A549 (cell line): ENCODE measurements at regions not wholly inside any gene's neighbourhood (a gene's known extent, or its start where the extent isn't known, plus 50 kb on each side); places are given as distances from the start of the nearest gene placed in this dataset.

ENCODE experiments used
- ATAC-seq, 2 experiments: fragments of 200-7000 bp in 1 of 2; fragments of >200 bp in 1 of 2; cut with Nextera tagmentation in 1 of 2; cut with Tn5 transposase in 1 of 2; 3 replicates each; pipeline versions ENCODE4 v1.8.0 to v1.9.1; 2018 to 2020; ENCODE audit warnings: mild to moderate bottlenecking in 1 of 2, moderate library complexity in 1 of 2
- CTCF ChIA-PET: fragments of 300-600 bp; sonication (Branson Sonifier 250); formaldehyde crosslinking; extraction: SDS; loops from one replicate; lab custom pipeline; 2021; ENCODE audit warnings: antibody characterized with exemption, inconsistent platforms; lab: Yijun Ruan, JAX
- POLR2A ChIA-PET: fragments of 350-600 bp; formaldehyde crosslinking; extraction: SDS; loops from one replicate; lab custom pipeline; 2021; ENCODE audit warnings: antibody characterized with exemption, inconsistent platforms; lab: Yijun Ruan, JAX
- DNase-seq, 2 experiments: peaks; one replicate each; pipeline versions ENCODE4 v3.0.0 to v3.0.0-alpha.2; 2011 to 2016; ENCODE audit warnings: low read depth in 1 of 2, low spot score in 1 of 2
- FAIRE-seq: peaks from 2 replicates; lab custom pipeline; 2011; peaks lifted over from hg19 to GRCh38; lab: Jason Lieb, UNC
- H3K27ac ChIP-seq, 2 experiments: fragments of >200 bp; sonication (Bioruptor Twin); formaldehyde crosslinking; 3 replicates each; pipeline ENCODE4 v1.5.1; 2016 to 2017
- H3K4me1 ChIP-seq: fragments of >200 bp; sonication (Bioruptor Twin); formaldehyde crosslinking; 3 replicates; pipeline ENCODE4 v1.6.1; 2016
- H3K4me2 ChIP-seq: fragments of >200 bp; sonication (Bioruptor Twin); formaldehyde crosslinking; 3 replicates; pipeline ENCODE4 v1.6.1; 2016
- H3K4me3 ChIP-seq: fragments of >200 bp; sonication (Bioruptor Twin); formaldehyde crosslinking; 3 replicates; pipeline ENCODE4 v1.5.1; 2016
- H3K9me3 ChIP-seq: fragments of >200 bp; sonication (Bioruptor Twin); formaldehyde crosslinking; 3 replicates; pipeline ENCODE4 v1.6.1; 2016
- ATOH8 ChIP-seq: fragments of 250-450 bp; sonication (Bioruptor Pico); IDR thresholded peaks from 2 replicates; pipeline ENCODE4 v1.5.0; 2020; ENCODE audit warnings: low read depth, mild to moderate bottlenecking, moderate library complexity
- BHLHE40 ChIP-seq: IDR thresholded peaks from 2 replicates; pipeline ENCODE4 v1.6.1; 2012; ENCODE audit warnings: low read depth, low read length, inconsistent platforms
- CBX8 ChIP-seq: fragments of 200-600 bp; sonication (generic); IDR thresholded peaks from 2 replicates; pipeline ENCODE4 v1.6.1; 2016
- CEBPB ChIP-seq, 2 experiments: fragments of >200 bp in 1 of 2; sonication (Bioruptor Twin) in 1 of 2; formaldehyde crosslinking in 1 of 2; IDR thresholded peaks; 2 replicates each; pipeline ENCODE4 v1.6.1; 2012 to 2016
- EHMT2 ChIP-seq: fragments of 200-600 bp; sonication (generic); IDR thresholded peaks from 2 replicates; pipeline ENCODE4 v1.6.1; 2016; ENCODE audit warnings: antibody characterized with exemption, low read depth, mild to moderate bottlenecking, moderate library complexity
- FOSB ChIP-seq: fragments of 250-450 bp; sonication (Bioruptor Pico); IDR thresholded peaks from 2 replicates; pipeline ENCODE4 v1.5.0; 2020; ENCODE audit warnings: mild to moderate bottlenecking, moderate library complexity
- FOSL2 ChIP-seq, 2 experiments: fragments of 450-650 bp in 1 of 2; fragments of >200 bp in 1 of 2; sonication (Bioruptor Twin) in 1 of 2; formaldehyde crosslinking; IDR thresholded peaks; 2 replicates each; pipeline versions ENCODE4 v1.5.0 to v1.6.1; 2016 to 2020; ENCODE audit warnings: mild to moderate bottlenecking in 1 of 2, moderate library complexity in 1 of 2
- GATA3 ChIP-seq: IDR thresholded peaks from 2 replicates; pipeline ENCODE4 v1.6.1; 2012; ENCODE audit warnings: borderline replicate concordance
- HDAC2 ChIP-seq: fragments of 200-600 bp; sonication (generic); IDR thresholded peaks from 2 replicates; pipeline ENCODE4 v1.6.1; 2016
- HMGXB4 ChIP-seq: fragments of 250-450 bp; sonication (Bioruptor Pico); IDR thresholded peaks from 2 replicates; pipeline ENCODE4 v1.5.0; 2021; ENCODE audit warnings: mild to moderate bottlenecking, moderate library complexity, borderline replicate concordance
- HOXA7 ChIP-seq: fragments of 250-450 bp; sonication (Bioruptor Pico); IDR thresholded peaks from 2 replicates; pipeline ENCODE4 v1.5.0; 2020; ENCODE audit warnings: mild to moderate bottlenecking, moderate library complexity
- HOXB13 ChIP-seq: fragments of 250-450 bp; sonication (Bioruptor Pico); IDR thresholded peaks from 2 replicates; pipeline ENCODE4 v1.5.0; 2020; ENCODE audit warnings: low read depth, mild to moderate bottlenecking, moderate library complexity
- HOXB5 ChIP-seq: fragments of 250-450 bp; sonication (Bioruptor Pico); IDR thresholded peaks from 2 replicates; pipeline ENCODE4 v1.5.0; 2020; ENCODE audit warnings: mild to moderate bottlenecking, moderate library complexity
- JUNB ChIP-seq: fragments of >200 bp; sonication (Bioruptor Twin); formaldehyde crosslinking; IDR thresholded peaks from 2 replicates; pipeline ENCODE4 v1.6.1; 2016
- MAZ ChIP-seq: fragments of 150-350 bp; IDR thresholded peaks from 2 replicates; pipeline ENCODE4 v1.6.1; 2014; ENCODE audit warnings: antibody characterized with exemption, low read depth, low read length, borderline replicate concordance
- MYC ChIP-seq: IDR thresholded peaks from 2 replicates; pipeline ENCODE4 v1.6.1; 2012; ENCODE audit warnings: mild to moderate bottlenecking, inconsistent platforms, low read length, improper control_type of control experiment, borderline replicate concordance
- NFE2L2 ChIP-seq: fragments of 150-350 bp; conservative IDR thresholded peaks from 2 replicates; pipeline ENCODE4 v1.6.1; 2014; ENCODE audit warnings: low read length
- PHF8 ChIP-seq: fragments of 200-600 bp; sonication (generic); IDR thresholded peaks from 2 replicates; pipeline ENCODE4 v1.6.1; 2016; ENCODE audit warnings: low read depth, mild to moderate bottlenecking, antibody characterized with exemption, moderate library complexity, borderline replicate concordance
- POLR2A ChIP-seq: IDR thresholded peaks from 2 replicates; pipeline ENCODE4 v1.6.1; 2012; ENCODE audit warnings: mild to moderate bottlenecking, low read length
- POLR2AphosphoS2 ChIP-seq: conservative IDR thresholded peaks from 2 replicates; pipeline ENCODE4 v1.6.1; 2012; ENCODE audit warnings: low read length, improper control_type of control experiment, inconsistent platforms
- RARB ChIP-seq: fragments of 250-450 bp; sonication (Bioruptor Pico); IDR thresholded peaks from 2 replicates; pipeline ENCODE4 v1.8.0; 2021; ENCODE audit warnings: mild to moderate bottlenecking, moderate library complexity
- RCOR1 ChIP-seq: fragments of 150-350 bp; IDR thresholded peaks from 2 replicates; pipeline ENCODE4 v1.6.1; 2014; ENCODE audit warnings: antibody characterized with exemption, low read length, low read depth
- RNF2 ChIP-seq: fragments of 200-600 bp; sonication (generic); IDR thresholded peaks from 2 replicates; pipeline ENCODE4 v1.6.1; 2016; ENCODE audit warnings: low read depth, mild to moderate bottlenecking, antibody characterized with exemption, moderate library complexity, borderline replicate concordance
- TFCP2L1 ChIP-seq: fragments of 250-450 bp; sonication (Bioruptor Pico); IDR thresholded peaks from 2 replicates; pipeline ENCODE4 v1.5.0; 2021; ENCODE audit warnings: mild to moderate bottlenecking
- TP53 ChIP-seq: fragments of 250-450 bp; sonication (Bioruptor Pico); IDR thresholded peaks from 2 replicates; pipeline ENCODE4 v1.5.0; 2021; ENCODE audit warnings: mild to moderate bottlenecking, moderate library complexity
- WGBS: methylation state at CpG from one replicate; pipeline ENCODE4 v1.1.6; 2017; ENCODE audit errors: missing lambda C conversion rate; 5-methylcytosine and 5-hydroxymethylcytosine counted together
- TF ChIP-seq, protein P1 (sequence below): fragments of >200 bp; sonication (Bioruptor Twin); formaldehyde crosslinking; IDR thresholded peaks from 2 replicates; pipeline ENCODE4 v1.6.1; 2016
- TF ChIP-seq, protein P2 (sequence below): fragments of >200 bp; sonication (Bioruptor Twin); formaldehyde crosslinking; IDR thresholded peaks from 3 replicates; pipeline ENCODE4 v1.5.1; 2016
- TF ChIP-seq, protein P3 (sequence below): IDR thresholded peaks from 2 replicates; pipeline ENCODE4 v1.6.1; 2012

DNA sequence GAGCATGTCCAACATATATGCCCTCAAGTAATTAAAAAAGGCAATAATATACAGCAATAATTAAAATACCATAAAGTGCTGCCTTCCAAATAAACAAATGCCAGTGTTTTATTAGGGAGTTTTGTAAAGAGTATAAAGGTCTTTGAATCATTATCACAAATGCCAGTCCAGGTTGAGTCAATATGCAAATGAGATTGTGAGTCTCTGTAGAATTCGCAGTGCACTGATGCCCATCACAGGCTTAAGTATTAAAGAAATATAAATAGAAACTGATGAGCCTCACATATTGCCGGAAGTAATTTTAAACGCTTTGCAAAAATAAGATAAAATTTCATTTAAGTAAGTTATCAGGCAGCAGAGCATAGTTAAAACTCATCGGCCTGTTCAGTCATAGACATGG, 205.0 kb upstream of the TECRL start:
- no peak overlapping the region for H3K27ac ChIP-seq
- POLR2A ChIA-PET = no interaction called here
- H3K9me3 ChIP-seq = no peaks in the 10 kb centered on the region
- DNase-seq (no peak), FAIRE-seq (no peak), ATAC-seq (no peak)
- CTCF ChIA-PET = no interaction called here
- no peak overlapping the region for H3K4me2 ChIP-seq
- no peak overlapping the region for H3K4me3 ChIP-seq
- TF ChIP-seq RCOR1 = no peak
- no peak for TF ChIP-seq RNF2
- no peak for TF ChIP-seq MYC
- no peak for TF ChIP-seq ATOH8 (CRISPR knock-in tag)
- TF ChIP-seq TFCP2L1 (CRISPR knock-in tag) = no peak
- no peak for TF ChIP-seq GATA3
- TF ChIP-seq HMGXB4 = no peak
- TF ChIP-seq CBX8 = no peak
- TF ChIP-seq FOSL2 (IDR thresholded peaks at IDR 0.05) = no peak
- no peak for TF ChIP-seq FOSL2 (CRISPR knock-in tag; IDR thresholded peaks at IDR 0.05)
- no peak for TF ChIP-seq HDAC2
- TF ChIP-seq, protein P1, sequence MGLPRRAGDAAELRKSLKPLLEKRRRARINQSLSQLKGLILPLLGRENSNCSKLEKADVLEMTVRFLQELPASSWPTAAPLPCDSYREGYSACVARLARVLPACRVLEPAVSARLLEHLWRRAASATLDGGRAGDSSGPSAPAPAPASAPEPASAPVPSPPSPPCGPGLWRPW = no peak
- TF ChIP-seq RARB (CRISPR knock-in tag) = no peak
- TF ChIP-seq, protein P2, sequence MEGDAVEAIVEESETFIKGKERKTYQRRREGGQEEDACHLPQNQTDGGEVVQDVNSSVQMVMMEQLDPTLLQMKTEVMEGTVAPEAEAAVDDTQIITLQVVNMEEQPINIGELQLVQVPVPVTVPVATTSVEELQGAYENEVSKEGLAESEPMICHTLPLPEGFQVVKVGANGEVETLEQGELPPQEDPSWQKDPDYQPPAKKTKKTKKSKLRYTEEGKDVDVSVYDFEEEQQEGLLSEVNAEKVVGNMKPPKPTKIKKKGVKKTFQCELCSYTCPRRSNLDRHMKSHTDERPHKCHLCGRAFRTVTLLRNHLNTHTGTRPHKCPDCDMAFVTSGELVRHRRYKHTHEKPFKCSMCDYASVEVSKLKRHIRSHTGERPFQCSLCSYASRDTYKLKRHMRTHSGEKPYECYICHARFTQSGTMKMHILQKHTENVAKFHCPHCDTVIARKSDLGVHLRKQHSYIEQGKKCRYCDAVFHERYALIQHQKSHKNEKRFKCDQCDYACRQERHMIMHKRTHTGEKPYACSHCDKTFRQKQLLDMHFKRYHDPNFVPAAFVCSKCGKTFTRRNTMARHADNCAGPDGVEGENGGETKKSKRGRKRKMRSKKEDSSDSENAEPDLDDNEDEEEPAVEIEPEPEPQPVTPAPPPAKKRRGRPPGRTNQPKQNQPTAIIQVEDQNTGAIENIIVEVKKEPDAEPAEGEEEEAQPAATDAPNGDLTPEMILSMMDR = no peak
- H3K4me1 ChIP-seq = no peaks in the 10 kb centered on the region
- WGBS = 43% methylated on average over 4 of the region's 4 CpGs

DNA sequence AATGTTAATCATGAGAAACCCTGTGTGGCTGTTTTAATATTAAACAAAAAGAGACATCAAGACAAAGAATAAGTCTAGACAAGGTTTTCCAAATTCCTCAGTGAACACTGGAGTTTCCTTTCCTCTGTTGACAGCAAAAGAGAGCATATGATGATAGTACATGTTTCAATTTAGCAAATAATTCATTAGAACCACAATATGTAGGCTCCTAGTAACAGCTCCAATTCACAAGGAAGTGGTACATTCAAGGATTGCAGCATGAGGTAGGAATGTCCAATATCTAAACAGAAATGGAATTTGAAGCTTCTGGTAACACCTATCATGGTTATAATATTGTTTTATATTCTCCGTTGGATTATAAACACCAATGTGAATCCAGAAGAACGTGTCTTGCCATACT, 203.8 kb upstream of the TECRL start:
- FAIRE-seq (no peak), DNase-seq (no peak), ATAC-seq (no peak)
- Histone ChIP-seq H3K9me3 (no peaks in the 10 kb centered on the region), H3K4me3 (no peak overlapping the region), H3K27ac (no peak overlapping the region), H3K4me2 (no peak overlapping the region), H3K4me1 (no peaks in the 10 kb centered on the region)
- POLR2A ChIA-PET = no interaction called here
- WGBS = 16% methylated on average over 2 of the region's 2 CpGs
- no peak for TF ChIP-seq FOSB (CRISPR knock-in tag)
- no peak for TF ChIP-seq EHMT2
- CTCF ChIA-PET = no interaction called here

- POLR2A ChIA-PET = no interaction called here
- no peak for FAIRE-seq
- Histone ChIP-seq H3K27ac (no peak overlapping the region), H3K4me3 (no peak overlapping the region), H3K4me2 (no peak overlapping the region), H3K9me3 (no peaks in the 10 kb centered on the region), H3K4me1 (no peaks in the 10 kb centered on the region)
- ATAC-seq = no peak
- TF ChIP-seq FOSB (CRISPR knock-in tag) (no peak), HOXB13 (CRISPR knock-in tag) (no peak), JUNB (no peak), BHLHE40 (no peak), NFE2L2 (no peak), CEBPB (IDR thresholded peaks at IDR 0.05) (no peak), FOSL2 (IDR thresholded peaks at IDR 0.05) (no peak), FOSL2 (CRISPR knock-in tag; IDR thresholded peaks at IDR 0.05) (no peak), MYC (no peak), HOXA7 (CRISPR knock-in tag) (no peak), EHMT2 (no peak), POLR2A (no peak), POLR2AphosphoS2 (no peak), HOXB5 (no peak), MAZ (no peak), TP53 (CRISPR knock-in tag) (no peak), PHF8 (no peak), HMGXB4 (no peak)
- TF ChIP-seq, protein P3, sequence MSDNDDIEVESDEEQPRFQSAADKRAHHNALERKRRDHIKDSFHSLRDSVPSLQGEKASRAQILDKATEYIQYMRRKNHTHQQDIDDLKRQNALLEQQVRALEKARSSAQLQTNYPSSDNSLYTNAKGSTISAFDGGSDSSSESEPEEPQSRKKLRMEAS = no peak
- WGBS = 9% methylated on average over 1 of the region's 1 CpG
- no peak for DNase-seq
- CTCF ChIA-PET = no interaction called here
Observed at GRCh38 chr4:64598066-64598465, 188.8 kb upstream of the TECRL start.
